GM06990 (cell line): ENCODE measurements at regions not wholly inside any gene's neighbourhood (a gene's known extent, or its start where the extent isn't known, plus 50 kb on each side); places are given as distances from the start of the nearest gene placed in this dataset.
A peak's percentile ranks its signal among the peaks of the same experiment; 100 is the strongest.

Experiments
- DNase-seq: peaks from one replicate; pipeline ENCODE4 v3.0.0-alpha.2; 2011; ENCODE audit not compliant: insufficient read length; ENCODE audit errors: extremely low read depth
- H3K27me3 ChIP-seq: replicated peaks from 2 replicates; pipeline ENCODE4 v1.6.0; 2011; ENCODE audit warnings: low read length; ENCODE audit not compliant: control insufficient read depth, insufficient read depth
- H3K36me3 ChIP-seq: 2 replicates; pipeline ENCODE4 v1.5.1; 2011; ENCODE audit warnings: low read length; ENCODE audit not compliant: control insufficient read depth, insufficient read depth
- H3K4me3 ChIP-seq: replicated peaks from 2 replicates; pipeline ENCODE4 v1.5.1; 2011; ENCODE audit warnings: low read depth, mild to moderate bottlenecking, control low read depth, low read length
- TF ChIP-seq, protein P1 (sequence below): IDR thresholded peaks from 2 replicates; pipeline ENCODE4 v1.5.1; 2011; ENCODE audit warnings: low read length, control low read depth, mild to moderate bottlenecking, inconsistent platforms; ENCODE audit not compliant: insufficient read depth, poor library complexity, severe bottlenecking

DNA sequence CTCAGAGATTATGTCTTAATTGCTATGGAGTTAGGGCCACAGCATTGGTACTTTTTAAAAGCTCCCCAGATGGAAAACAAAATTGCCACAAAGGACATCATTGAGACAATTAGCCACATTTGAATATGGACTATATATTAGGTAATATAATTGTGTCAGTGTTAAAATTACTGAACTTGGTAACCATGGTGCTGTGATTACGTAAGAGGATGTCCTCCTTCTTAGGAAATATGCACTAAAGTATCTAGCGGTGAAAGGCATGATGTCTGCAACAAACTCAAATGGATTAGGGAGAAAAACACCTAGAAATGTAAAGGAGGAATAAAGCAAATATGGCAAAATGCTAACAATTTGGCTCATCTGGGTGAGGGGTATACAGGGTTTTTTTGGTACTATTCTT lies 89.9 kb upstream of the PAK3 start:
- Histone ChIP-seq H3K4me3 (no peak overlapping the region), H3K36me3 (no peaks in the 10 kb centered on the region), H3K27me3 (no peaks in the 10 kb centered on the region)
- TF ChIP-seq, protein P1, sequence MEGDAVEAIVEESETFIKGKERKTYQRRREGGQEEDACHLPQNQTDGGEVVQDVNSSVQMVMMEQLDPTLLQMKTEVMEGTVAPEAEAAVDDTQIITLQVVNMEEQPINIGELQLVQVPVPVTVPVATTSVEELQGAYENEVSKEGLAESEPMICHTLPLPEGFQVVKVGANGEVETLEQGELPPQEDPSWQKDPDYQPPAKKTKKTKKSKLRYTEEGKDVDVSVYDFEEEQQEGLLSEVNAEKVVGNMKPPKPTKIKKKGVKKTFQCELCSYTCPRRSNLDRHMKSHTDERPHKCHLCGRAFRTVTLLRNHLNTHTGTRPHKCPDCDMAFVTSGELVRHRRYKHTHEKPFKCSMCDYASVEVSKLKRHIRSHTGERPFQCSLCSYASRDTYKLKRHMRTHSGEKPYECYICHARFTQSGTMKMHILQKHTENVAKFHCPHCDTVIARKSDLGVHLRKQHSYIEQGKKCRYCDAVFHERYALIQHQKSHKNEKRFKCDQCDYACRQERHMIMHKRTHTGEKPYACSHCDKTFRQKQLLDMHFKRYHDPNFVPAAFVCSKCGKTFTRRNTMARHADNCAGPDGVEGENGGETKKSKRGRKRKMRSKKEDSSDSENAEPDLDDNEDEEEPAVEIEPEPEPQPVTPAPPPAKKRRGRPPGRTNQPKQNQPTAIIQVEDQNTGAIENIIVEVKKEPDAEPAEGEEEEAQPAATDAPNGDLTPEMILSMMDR, result no peak
- DNase-seq, result no peak

GRCh38 chrX:111005166-111005565 lies 90.8 kb upstream of the PAK3 start:
- Histone ChIP-seq H3K4me3 (no peak overlapping the region), H3K27me3 (no peaks in the 10 kb centered on the region), H3K36me3 (no peaks in the 10 kb centered on the region)
- DNase-seq, result no peak
- TF ChIP-seq, protein P1, result no peak

DNA sequence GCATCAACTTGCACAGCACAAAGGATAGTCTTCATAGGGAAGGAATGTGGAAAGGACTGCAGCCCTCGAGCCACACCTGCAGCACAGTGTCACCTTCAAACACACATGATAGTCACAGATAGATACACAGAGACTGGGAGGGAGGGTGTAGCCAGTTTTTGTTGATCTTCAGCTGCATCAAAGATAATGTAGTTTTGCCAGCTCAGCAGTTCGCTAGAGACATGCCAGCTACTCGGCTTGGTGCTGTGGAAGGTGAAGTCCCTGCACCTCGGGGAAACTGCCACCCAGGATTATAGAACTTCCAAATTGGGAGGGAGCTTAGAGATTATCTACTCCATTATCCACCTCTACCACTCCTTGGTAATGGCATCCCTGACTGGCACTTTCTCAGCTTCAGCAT lies 92.9 kb upstream of the PAK3 start:
- no peak for DNase-seq
- H3K27me3 ChIP-seq, result no peaks in the 10 kb centered on the region; the same call in 1 of the 2 replicates

GRCh38 chrX:110992611-110993010 lies 103.4 kb upstream of the PAK3 start:
- Histone ChIP-seq H3K27me3 (no peaks in the 10 kb centered on the region; the same call in 1 of the 2 replicates), H3K4me3 (no peak overlapping the region), H3K36me3 (no peaks in the 10 kb centered on the region)
- TF ChIP-seq, protein P1, result peak; percentile 73
- DNase-seq, result peak; percentile 1

More for the DNA sequence above, 92.9 kb upstream of the PAK3 start:
- Histone ChIP-seq H3K4me3 (no peak overlapping the region), H3K36me3 (no peaks in the 10 kb centered on the region)
- TF ChIP-seq, protein P1, result no peak

GRCh38 chrX:110989869-110990268 lies 106.1 kb upstream of the PAK3 start:
- no peak for DNase-seq
- TF ChIP-seq, protein P1, result no peak
- Histone ChIP-seq H3K27me3 (no peaks in the 10 kb centered on the region; the same call in 1 of the 2 replicates), H3K36me3 (no peaks in the 10 kb centered on the region), H3K4me3 (no peak overlapping the region)

- Histone ChIP-seq H3K36me3 (no peaks in the 10 kb centered on the region), H3K27me3 (no peaks in the 10 kb centered on the region; the same call in 1 of the 2 replicates), H3K4me3 (no peak overlapping the region)
- DNase-seq, result no peak
- TF ChIP-seq, protein P1, result no peak
Observed at GRCh38 chrX:110989447-110989846, 106.5 kb upstream of the PAK3 start.
